ENCODE measurements at regions not wholly inside any gene's neighbourhood (a gene's known extent, or its start where the extent isn't known, plus 50 kb on each side); places are given as distances from the start of the nearest gene placed in this dataset.
"Not testable (repeated sequence)": the region's sequence is repeated elsewhere in the genome, so short reads cannot be mapped to it uniquely, and the experiment has no call there.

GRCh38 chr3:16707260-16707659, 102.0 kb upstream of the DAZL start:
- no peaks in the 10 kb centered on the region for H3K9me2 ChIP-seq (ENCODE audit: insufficient read depth, low read length)
- H2AFZ ChIP-seq (ENCODE audit: low read depth, low read length), result no peak overlapping the region
- H3K36me3 ChIP-seq (ENCODE audit: insufficient read depth, low read length), result no peaks in the 10 kb centered on the region
- no peak overlapping the region for H3K4me2 ChIP-seq (ENCODE audit: low read length)
- no peaks in the 10 kb centered on the region for H3F3A ChIP-seq (ENCODE audit: insufficient read depth, low read length, poor library complexity, severe bottlenecking)
- no peak overlapping the region for H3K9ac ChIP-seq (ENCODE audit: low read length)
- H4K20me1 ChIP-seq (ENCODE audit: insufficient read depth), result no peaks in the 10 kb centered on the region
- no peak for TF ChIP-seq RAD21 (conservative IDR thresholded peaks at IDR 0.05)
- no peak for TF ChIP-seq POLR2AphosphoS5 (IDR thresholded peaks at IDR 0.05)
- no peak for TF ChIP-seq TAF1 (IDR thresholded peaks at IDR 0.05; ENCODE audit: low read depth)
- no peak for TF ChIP-seq CTCF (IDR thresholded peaks at IDR 0.05; ENCODE audit: poor library complexity, severe bottlenecking)
- no peak for TF ChIP-seq REST (IDR thresholded peaks at IDR 0.05; ENCODE audit: borderline replicate concordance)
- no peak for TF ChIP-seq EP300 (conservative IDR thresholded peaks at IDR 0.05; ENCODE audit: poor library complexity, severe bottlenecking)
- TF ChIP-seq EZH2 (IDR thresholded peaks at IDR 0.05; ENCODE audit: borderline replicate concordance, insufficient read depth, low read length, poor library complexity, severe bottlenecking), result no peak
- no peak for TF ChIP-seq SMC3 (conservative IDR thresholded peaks at IDR 0.05; ENCODE audit: poor library complexity)
- no peak for TF ChIP-seq MXI1 (conservative IDR thresholded peaks at IDR 0.05; ENCODE audit: poor library complexity, severe bottlenecking)
- H3K9me3 ChIP-seq (ENCODE audit: low read length), result no peaks in the 10 kb centered on the region
- no peak overlapping the region for H3K27ac ChIP-seq (ENCODE audit: low read length)
- H3K79me2 ChIP-seq (replicated peaks; ENCODE audit: insufficient read depth, low read length), result no peaks in the 10 kb centered on the region
- H3K4me3 ChIP-seq (ENCODE audit: low read length), result no peak overlapping the region
- H3K27me3 ChIP-seq (ENCODE audit: insufficient read depth, low read depth, low read length), result no peaks in the 10 kb centered on the region

- H3K4me2 ChIP-seq (ENCODE audit: low read length), result no peak overlapping the region
- H3K27ac ChIP-seq (ENCODE audit: low read length), result no peak overlapping the region
- no peak overlapping the region for H3K9ac ChIP-seq (ENCODE audit: low read length)
- H4K20me1 ChIP-seq (ENCODE audit: insufficient read depth), result no peaks in the 10 kb centered on the region
- TF ChIP-seq REST (IDR thresholded peaks at IDR 0.05; ENCODE audit: borderline replicate concordance) (no peak), EP300 (conservative IDR thresholded peaks at IDR 0.05; ENCODE audit: poor library complexity, severe bottlenecking) (no peak), EZH2 (IDR thresholded peaks at IDR 0.05; ENCODE audit: borderline replicate concordance, insufficient read depth, low read length, poor library complexity, severe bottlenecking) (no peak), CTCF (IDR thresholded peaks at IDR 0.05; ENCODE audit: poor library complexity, severe bottlenecking) (no peak), POLR2AphosphoS5 (IDR thresholded peaks at IDR 0.05) (no peak), TAF1 (IDR thresholded peaks at IDR 0.05; ENCODE audit: low read depth) (no peak), SMC3 (conservative IDR thresholded peaks at IDR 0.05; ENCODE audit: poor library complexity) (no peak), MXI1 (conservative IDR thresholded peaks at IDR 0.05; ENCODE audit: poor library complexity, severe bottlenecking) (no peak), RAD21 (conservative IDR thresholded peaks at IDR 0.05) (no peak)
- no peaks in the 10 kb centered on the region for H3K9me2 ChIP-seq (ENCODE audit: insufficient read depth, low read length)
- H3F3A ChIP-seq (ENCODE audit: insufficient read depth, low read length, poor library complexity, severe bottlenecking), result no peaks in the 10 kb centered on the region
- H2AFZ ChIP-seq (ENCODE audit: low read depth, low read length), result no peak overlapping the region
- H3K36me3 ChIP-seq (ENCODE audit: insufficient read depth, low read length), result no peaks in the 10 kb centered on the region
- H3K79me2 ChIP-seq (replicated peaks; ENCODE audit: insufficient read depth, low read length), result no peaks in the 10 kb centered on the region
- no peaks in the 10 kb centered on the region for H3K27me3 ChIP-seq (ENCODE audit: insufficient read depth, low read depth, low read length)
- H3K4me3 ChIP-seq (ENCODE audit: low read length), result no peak overlapping the region
- no peaks in the 10 kb centered on the region for H3K9me3 ChIP-seq (ENCODE audit: low read length)
Measured at GRCh38 chr3:16708285-16708684, 103.1 kb upstream of the DAZL start.

- H3K27me3 ChIP-seq (ENCODE audit: insufficient read depth, low read depth, low read length); H3K27ac ChIP-seq (ENCODE audit: low read length); H2AFZ ChIP-seq (ENCODE audit: low read depth, low read length); H3K9me2 ChIP-seq (ENCODE audit: insufficient read depth, low read length); H4K20me1 ChIP-seq (ENCODE audit: insufficient read depth); H3F3A ChIP-seq (ENCODE audit: insufficient read depth, low read length, poor library complexity, severe bottlenecking); H3K79me2 ChIP-seq (replicated peaks; ENCODE audit: insufficient read depth, low read length); H3K4me3 ChIP-seq (ENCODE audit: low read length); H3K9me3 ChIP-seq (ENCODE audit: low read length); H3K9ac ChIP-seq (ENCODE audit: low read length); H3K36me3 ChIP-seq (ENCODE audit: insufficient read depth, low read length); H3K4me2 ChIP-seq (ENCODE audit: low read length): not testable (repeated sequence)
Measured at GRCh38 chr3:16711691-16712090, 106.5 kb upstream of the DAZL start.
